Naive thymus-derived CD8-positive, alpha-beta T cell (primary cell): ENCODE measurements at regions not wholly inside any gene's neighbourhood (a gene's known extent, or its start where the extent isn't known, plus 50 kb on each side); places are given as distances from the start of the nearest gene placed in this dataset.

Experiments used
- ATAC-seq, 2 donors: fragments of 150-1000 bp; cut with Tn5 transposase in 1 of 2; sonication (Bioruptor Pico), chemical (Tn5 transposase) in 1 of 2; 1 replicate in 1 of 2; 2 replicates in 1 of 2; pipeline ENCODE4 v1.10.0; 2021; ENCODE audit warnings: mild to moderate bottlenecking in 2 of 2, moderate library complexity in 2 of 2
- POLR2A ChIA-PET: fragments of 350-600 bp; sonication (Branson Sonifier 250); formaldehyde crosslinking; loops from one replicate; lab custom pipeline; 2021; ENCODE audit warnings: antibody characterized with exemption; lab: Charles Lee
- DNase-seq, 10 donors: peaks; one replicate each; pipeline versions ENCODE4 v3.0.0 to v3.0.0-alpha.2; 2020 to 2022
- H3K27ac Mint-ChIP-seq, 10 donors: one replicate each; pipeline ENCODE4 v1.8.0; 2020 to 2022; ENCODE audit warnings: mild to moderate bottlenecking in 10 of 10, mixed read lengths in 10 of 10, moderate library complexity in 4 of 10, inconsistent platforms in 1 of 10
- H3K27me3 Mint-ChIP-seq, 5 donors: one replicate each; pipeline ENCODE4 v1.8.0; 2021 to 2022; ENCODE audit warnings: mixed read lengths in 5 of 5
- H3K36me3 Mint-ChIP-seq, 3 donors: one replicate each; pipeline ENCODE4 v1.8.0; 2020 to 2022; ENCODE audit warnings: mixed read lengths in 3 of 3, mild to moderate bottlenecking in 2 of 3, inconsistent platforms in 1 of 3
- H3K4me1 Mint-ChIP-seq, 4 donors: one replicate each; pipeline ENCODE4 v1.8.0; 2021 to 2022; ENCODE audit warnings: mixed read lengths in 4 of 4
- H3K4me3 Mint-ChIP-seq, 10 donors: one replicate each; pipeline ENCODE4 v1.8.0; 2020 to 2022; ENCODE audit warnings: mild to moderate bottlenecking in 10 of 10, mixed read lengths in 10 of 10, moderate library complexity in 6 of 10, inconsistent platforms in 1 of 10
- H3K9me3 Mint-ChIP-seq, 9 donors: one replicate each; pipeline ENCODE4 v1.8.0; 2020 to 2022; ENCODE audit warnings: mixed read lengths in 9 of 9, mild to moderate bottlenecking in 3 of 9, inconsistent platforms in 1 of 9, moderate library complexity in 1 of 9

- DNase-seq, result no peak
- H3K4me3 Mint-ChIP-seq, result no peak overlapping the region
- H3K36me3 Mint-ChIP-seq, result no peaks in the 10 kb centered on the region
- H3K4me1 Mint-ChIP-seq, result no peaks in the 10 kb centered on the region
- no peak for ATAC-seq
- H3K27me3 Mint-ChIP-seq, result peaks cover 0 to 2% (median 0%) of the 10 kb centered on the region in 5 donors
- H3K9me3 Mint-ChIP-seq, result no peaks in the 10 kb centered on the region
- POLR2A ChIA-PET, result no interaction called here
- no peak overlapping the region for H3K27ac Mint-ChIP-seq
Observed at GRCh38 chr7:106606120-106606519, 54.8 kb downstream of the CCDC71L start.

- Mint-ChIP-seq H3K27me3 (peaks cover 0 to under 1% (median 0%) of the 10 kb centered on the region in 5 donors), H3K9me3 (no peaks in the 10 kb centered on the region), H3K4me1 (no peaks in the 10 kb centered on the region), H3K27ac (no peak overlapping the region), H3K36me3 (no peaks in the 10 kb centered on the region), H3K4me3 (no peak overlapping the region)
- DNase-seq, result no peak
- no peak for ATAC-seq
- POLR2A ChIA-PET, result no interaction called here
Observed at GRCh38 chr7:106604971-106605370, 56.0 kb downstream of the CCDC71L start.

GRCh38 chr7:106604303-106604924 lies 56.5 kb downstream of the CCDC71L start:
- H3K27me3 Mint-ChIP-seq, result no peaks in the 10 kb centered on the region
- ATAC-seq (no peak), DNase-seq (no peak)
- H3K9me3 Mint-ChIP-seq, result no peaks in the 10 kb centered on the region
- no peaks in the 10 kb centered on the region for H3K4me1 Mint-ChIP-seq
- H3K4me3 Mint-ChIP-seq, result no peak overlapping the region
- no peaks in the 10 kb centered on the region for H3K36me3 Mint-ChIP-seq
- POLR2A ChIA-PET, result no interaction called here
- no peak overlapping the region for H3K27ac Mint-ChIP-seq

- POLR2A ChIA-PET, result no interaction called here
- Mint-ChIP-seq H3K9me3 (no peaks in the 10 kb centered on the region), H3K4me3 (no peak overlapping the region), H3K4me1 (peaks cover 0 to 7% (median 3%) of the 10 kb centered on the region in 4 donors), H3K36me3 (no peaks in the 10 kb centered on the region), H3K27me3 (no peaks in the 10 kb centered on the region), H3K27ac (no peak overlapping the region)
- no peak for ATAC-seq
- no peak for DNase-seq
Observed at GRCh38 chr7:106603346-106603745, 57.6 kb downstream of the CCDC71L start.

GRCh38 chr7:106602062-106602461 lies 58.9 kb downstream of the CCDC71L start:
- POLR2A ChIA-PET, result no interaction called here
- Mint-ChIP-seq H3K27me3 (no peaks in the 10 kb centered on the region), H3K36me3 (no peaks in the 10 kb centered on the region), H3K4me3 (no peak overlapping the region), H3K9me3 (no peaks in the 10 kb centered on the region), H3K4me1 (peaks cover 0 to 8% (median 4%) of the 10 kb centered on the region in 4 donors), H3K27ac (no peak overlapping the region)
- DNase-seq, result no peak
- ATAC-seq, result no peak

DNA sequence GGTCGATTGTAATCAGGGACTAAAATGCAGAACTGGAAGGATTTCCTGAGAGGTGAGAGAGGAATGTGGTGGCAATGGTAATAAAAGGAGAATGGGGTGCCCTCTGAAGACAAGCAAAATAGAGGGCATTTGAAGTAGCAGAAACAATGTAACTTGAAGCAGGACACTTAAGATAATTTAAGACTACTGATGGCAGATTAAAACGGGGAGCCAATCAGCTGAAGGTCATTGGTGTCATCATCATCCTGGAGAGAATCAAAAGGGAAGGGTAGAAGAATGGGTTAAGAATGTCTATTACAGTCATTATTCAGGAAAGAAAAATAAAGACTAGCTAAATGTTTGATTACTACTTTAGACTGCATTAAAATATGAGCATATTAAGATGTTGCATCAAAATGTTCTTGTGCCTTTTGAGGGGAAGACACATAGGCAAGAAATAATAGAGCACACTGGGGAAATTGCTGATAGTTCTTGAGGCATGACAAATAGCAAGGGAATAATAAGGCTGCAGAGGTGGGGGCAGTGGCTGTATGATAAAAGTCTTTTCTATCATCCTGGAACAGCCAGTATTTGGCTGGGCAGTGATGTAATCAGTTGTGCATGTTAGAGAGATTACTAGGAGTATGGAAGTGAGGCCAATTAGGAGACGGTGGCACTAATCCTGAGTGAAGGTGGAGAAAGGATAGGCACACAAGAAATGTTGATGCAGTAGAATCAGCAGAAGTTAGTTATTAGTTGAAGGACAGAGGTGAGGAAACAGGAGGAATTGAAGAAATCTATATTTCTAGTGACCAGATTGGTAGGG lies 60.2 kb downstream of the CCDC71L start:
- no peak for DNase-seq
- H3K9me3 Mint-ChIP-seq, result no peaks in the 10 kb centered on the region
- POLR2A ChIA-PET, result no interaction called here
- no peak overlapping the region for H3K27ac Mint-ChIP-seq
- H3K4me3 Mint-ChIP-seq, result no peak overlapping the region
- H3K36me3 Mint-ChIP-seq, result no peaks in the 10 kb centered on the region
- H3K27me3 Mint-ChIP-seq, result peaks cover 0 to 5% (median 2%) of the 10 kb centered on the region in 5 donors
- ATAC-seq, result no peak
- peaks cover 0 to 8% (median 4%) of the 10 kb centered on the region in 4 donors for H3K4me1 Mint-ChIP-seq

GRCh38 chr7:106599343-106599698 lies 61.6 kb downstream of the CCDC71L start:
- Mint-ChIP-seq H3K27me3 (peaks cover 0 to 9% (median 3%) of the 10 kb centered on the region in 5 donors), H3K4me3 (no peak overlapping the region), H3K27ac (peak overlapping the region in 1 of 10 donors; percentile 29), H3K9me3 (no peaks in the 10 kb centered on the region), H3K4me1 (peaks cover 0 to 8% (median 4%) of the 10 kb centered on the region in 4 donors), H3K36me3 (no peaks in the 10 kb centered on the region)
- POLR2A ChIA-PET, result interaction anchor here (0.9 to 1.4 kb wide), 2 partner anchors 9 to 61 kb away, joined by 3 to 5 read pairs; no protein-coding TSS in a partner anchor
- ATAC-seq (no peak), DNase-seq (no peak)

GRCh38 chr7:106598663-106599342 lies 62.2 kb downstream of the CCDC71L start:
- Mint-ChIP-seq H3K4me1 (peaks cover 0 to 8% (median 4%) of the 10 kb centered on the region in 4 donors), H3K9me3 (no peaks in the 10 kb centered on the region), H3K4me3 (peak overlapping the region; percentile 12 to 78 (median 62)), H3K27me3 (peaks cover 0 to 9% (median 3%) of the 10 kb centered on the region in 5 donors), H3K27ac (peak overlapping the region in 6 of 10 donors; percentile 32 to 75 (median 66)), H3K36me3 (no peaks in the 10 kb centered on the region)
- peak; percentile 20 to 81 (median 62) for DNase-seq
- POLR2A ChIA-PET, result interaction anchor here (0.5 to 1.4 kb wide), 3 partner anchors 9 to 527 kb away, joined by 3 to 6 read pairs (median 5); no protein-coding TSS in a partner anchor
- ATAC-seq, result peak; percentile 99 to 100

DNA sequence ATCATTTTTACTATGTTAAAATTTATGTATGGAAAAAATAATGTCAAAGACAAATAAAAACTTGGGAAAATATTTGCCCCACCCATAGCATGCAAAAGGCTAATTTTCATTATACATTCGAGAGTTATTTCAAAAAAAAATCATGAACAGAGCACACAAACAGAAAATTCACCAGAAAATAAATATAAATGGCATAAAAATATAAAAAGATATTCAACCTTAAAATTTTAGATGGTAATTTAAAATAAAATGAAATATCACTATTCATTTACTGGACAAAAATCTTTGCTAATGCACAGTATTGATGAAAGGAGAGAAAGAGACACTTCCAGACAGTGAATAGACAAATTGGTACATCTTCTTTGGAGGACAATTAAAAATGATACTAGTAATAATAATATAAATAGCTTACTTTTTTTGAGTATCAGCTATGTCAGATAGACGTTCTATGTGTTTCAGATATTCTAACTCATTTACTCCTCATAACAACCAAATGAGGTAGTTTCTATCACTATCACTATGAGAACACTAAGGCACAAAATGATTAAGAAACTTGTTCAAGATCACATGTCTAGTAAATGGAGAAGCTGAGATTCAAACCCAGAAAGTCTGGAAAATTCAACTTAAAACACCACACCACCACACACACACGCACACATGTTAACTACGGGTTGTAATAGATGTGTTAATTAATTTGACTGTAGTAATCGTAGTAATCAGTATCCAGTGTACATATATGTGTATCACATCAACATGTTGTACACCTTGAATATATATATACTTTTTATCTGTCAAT lies 63.0 kb downstream of the CCDC71L start:
- Mint-ChIP-seq H3K4me1 (peaks cover 0 to 8% (median 4%) of the 10 kb centered on the region in 4 donors), H3K9me3 (no peaks in the 10 kb centered on the region), H3K27me3 (peaks cover 0 to 9% (median 5%) of the 10 kb centered on the region in 5 donors), H3K27ac (no peak overlapping the region), H3K4me3 (no peak overlapping the region), H3K36me3 (no peaks in the 10 kb centered on the region)
- no peak for DNase-seq
- no peak for ATAC-seq
- POLR2A ChIA-PET, result interaction anchor here (0.5 kb wide), 1 partner anchor 528 kb away, joined by 6 read pairs; no protein-coding TSS in a partner anchor

GRCh38 chr7:106597014-106597413 lies 63.9 kb downstream of the CCDC71L start:
- no peaks in the 10 kb centered on the region for H3K9me3 Mint-ChIP-seq
- H3K27ac Mint-ChIP-seq, result no peak overlapping the region
- H3K36me3 Mint-ChIP-seq, result no peaks in the 10 kb centered on the region
- peaks cover 0 to 8% (median 4%) of the 10 kb centered on the region in 4 donors for H3K4me1 Mint-ChIP-seq
- no peak overlapping the region for H3K4me3 Mint-ChIP-seq
- DNase-seq, result no peak
- H3K27me3 Mint-ChIP-seq, result peaks cover 0 to 9% (median 6%) of the 10 kb centered on the region in 5 donors
- POLR2A ChIA-PET, result no interaction called here
- ATAC-seq, result no peak

DNA sequence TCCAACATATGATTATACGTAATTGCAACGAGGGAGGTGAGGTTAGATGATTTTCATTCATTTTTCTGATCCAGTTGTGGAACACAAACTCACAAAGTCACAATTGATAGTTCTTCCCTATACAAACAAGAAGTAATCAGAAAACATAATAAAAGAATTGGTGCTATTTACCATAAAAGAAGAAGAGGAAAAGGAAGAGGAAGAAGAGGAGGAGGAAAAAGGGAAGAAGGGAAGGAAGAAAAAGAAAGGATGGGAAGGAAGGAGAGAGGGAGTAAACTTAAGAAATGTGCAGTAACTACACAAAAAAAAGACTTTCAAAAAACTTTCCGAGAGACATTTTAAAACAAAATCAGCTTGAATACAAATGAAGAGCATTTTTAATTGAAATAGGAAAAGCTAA lies 65.0 kb downstream of the CCDC71L start:
- H3K4me3 Mint-ChIP-seq, result no peak overlapping the region
- no peaks in the 10 kb centered on the region for H3K36me3 Mint-ChIP-seq
- peaks cover 0 to 8% (median 4%) of the 10 kb centered on the region in 4 donors for H3K4me1 Mint-ChIP-seq
- no peak overlapping the region for H3K27ac Mint-ChIP-seq
- POLR2A ChIA-PET, result no interaction called here
- ATAC-seq, result no peak
- H3K9me3 Mint-ChIP-seq, result no peaks in the 10 kb centered on the region
- no peak for DNase-seq
- peaks cover 0 to 9% (median 6%) of the 10 kb centered on the region in 5 donors for H3K27me3 Mint-ChIP-seq

DNA sequence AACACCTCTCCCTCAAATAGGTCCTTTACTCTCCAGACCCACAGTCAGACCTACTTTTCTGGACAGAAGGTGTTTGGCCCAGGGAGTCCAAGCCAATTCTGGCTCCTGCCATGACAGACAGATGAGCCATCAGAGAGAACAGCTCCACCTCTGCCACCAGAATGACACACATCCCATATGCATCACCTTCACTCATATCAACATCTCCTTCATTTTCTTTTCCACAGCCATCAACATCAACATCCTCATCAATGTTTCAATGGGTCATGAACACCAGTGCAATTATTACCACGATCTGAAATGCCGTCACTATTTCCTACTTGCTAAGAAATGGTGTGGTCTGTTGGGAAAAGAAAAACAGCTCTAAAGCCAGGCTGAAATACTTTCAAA lies 67.9 kb downstream of the CCDC71L start:
- peaks cover 0 to under 1% (median 0%) of the 10 kb centered on the region in 4 donors for H3K4me1 Mint-ChIP-seq
- no peak overlapping the region for H3K27ac Mint-ChIP-seq
- no peaks in the 10 kb centered on the region for H3K36me3 Mint-ChIP-seq
- ATAC-seq (no peak), DNase-seq (no peak)
- peaks cover under 1 to 9% (median 7%) of the 10 kb centered on the region in 5 donors for H3K27me3 Mint-ChIP-seq
- POLR2A ChIA-PET, result no interaction called here
- no peak overlapping the region for H3K4me3 Mint-ChIP-seq
- H3K9me3 Mint-ChIP-seq, result no peaks in the 10 kb centered on the region
